ENCODE measurements at regions not wholly inside any gene's neighbourhood (a gene's known extent, or its start where the extent isn't known, plus 50 kb on each side); places are given as distances from the start of the nearest gene placed in this dataset.
A peak's percentile ranks its signal among the peaks of the same experiment; 100 is the strongest.

- DNase-seq: peak; percentile 4
- in situ Hi-C loops (cut with HindIII; ENCODE audit: low pct_ligation_motif_present, low pct_unique_long_range_greater_than_20kb, low sequenced_read_pairs): no loop called here
Observed at GRCh38 chr6:11393713-11394627, 143.6 kb upstream of the TMEM170B start.

- no peak for DNase-seq
- in situ Hi-C loops (cut with HindIII; ENCODE audit: low pct_ligation_motif_present, low pct_unique_long_range_greater_than_20kb, low sequenced_read_pairs): no loop called here
Observed at GRCh38 chr6:11392778-11393507, 144.6 kb upstream of the TMEM170B start.

GRCh38 chr6:11391934-11392777 is 145.4 kb upstream of the TMEM170B start:
- DNase-seq: no peak
- in situ Hi-C loops (cut with HindIII; ENCODE audit: low pct_ligation_motif_present, low pct_unique_long_range_greater_than_20kb, low sequenced_read_pairs): no loop called here

- in situ Hi-C loops (cut with HindIII; ENCODE audit: low pct_ligation_motif_present, low pct_unique_long_range_greater_than_20kb, low sequenced_read_pairs): no loop called here
- DNase-seq: no peak
Observed at GRCh38 chr6:11389977-11390376, 147.6 kb upstream of the TMEM170B start.

- no peak for DNase-seq
- in situ Hi-C loops (cut with HindIII; ENCODE audit: low pct_ligation_motif_present, low pct_unique_long_range_greater_than_20kb, low sequenced_read_pairs): no loop called here
Observed at GRCh38 chr6:11388983-11389944, 148.3 kb upstream of the TMEM170B start.

GRCh38 chr6:11387707-11388430 is 149.7 kb upstream of the TMEM170B start:
- in situ Hi-C loops (cut with HindIII; ENCODE audit: low pct_ligation_motif_present, low pct_unique_long_range_greater_than_20kb, low sequenced_read_pairs): no loop called here
- no peak for DNase-seq

- in situ Hi-C loops (cut with HindIII; ENCODE audit: low pct_ligation_motif_present, low pct_unique_long_range_greater_than_20kb, low sequenced_read_pairs): no loop called here
- no peak for DNase-seq
Observed at GRCh38 chr6:11386726-11387125, 150.8 kb upstream of the TMEM170B start.

- no peak for DNase-seq
- in situ Hi-C loops (cut with HindIII; ENCODE audit: low pct_ligation_motif_present, low pct_unique_long_range_greater_than_20kb, low sequenced_read_pairs): no loop called here
Observed at GRCh38 chr6:11386323-11386722, 151.2 kb upstream of the TMEM170B start.

- DNase-seq: no peak
- in situ Hi-C loops (cut with HindIII; ENCODE audit: low pct_ligation_motif_present, low pct_unique_long_range_greater_than_20kb, low sequenced_read_pairs): no loop called here
Observed at GRCh38 chr6:11384531-11385309, 152.3 kb upstream of the NEDD9 start.

GRCh38 chr6:11381801-11382513 is 149.5 kb upstream of the NEDD9 start:
- in situ Hi-C loops (cut with HindIII; ENCODE audit: low pct_ligation_motif_present, low pct_unique_long_range_greater_than_20kb, low sequenced_read_pairs): no loop called here
- DNase-seq: no peak

- DNase-seq: peak; percentile 71
Observed at GRCh38 chr6:11380969-11381744, 148.7 kb upstream of the NEDD9 start.

GRCh38 chr6:11380549-11380948 is 148.1 kb upstream of the NEDD9 start:
- in situ Hi-C loops (cut with HindIII; ENCODE audit: low pct_ligation_motif_present, low pct_unique_long_range_greater_than_20kb, low sequenced_read_pairs): no loop called here
- DNase-seq: no peak

More at GRCh38 chr6:11380969-11381744, 148.7 kb upstream of the NEDD9 start:
- in situ Hi-C loops (cut with HindIII; ENCODE audit: low pct_ligation_motif_present, low pct_unique_long_range_greater_than_20kb, low sequenced_read_pairs): no loop called here

GRCh38 chr6:11379805-11380204 is 147.3 kb upstream of the NEDD9 start:
- no peak for DNase-seq
- in situ Hi-C loops (cut with HindIII; ENCODE audit: low pct_ligation_motif_present, low pct_unique_long_range_greater_than_20kb, low sequenced_read_pairs): no loop called here

GRCh38 chr6:11378639-11379038 is 146.2 kb upstream of the NEDD9 start:
- in situ Hi-C loops (cut with HindIII; ENCODE audit: low pct_ligation_motif_present, low pct_unique_long_range_greater_than_20kb, low sequenced_read_pairs): no loop called here
- no peak for DNase-seq

All from ACHN (cell line).